Sigmoid colon (tissue), 4 donors: ENCODE measurements at regions not wholly inside any gene's neighbourhood (a gene's known extent, or its start where the extent isn't known, plus 50 kb on each side); places are given as distances from the start of the nearest gene placed in this dataset.

Experiments used
- CTCF ChIP-seq, 4 experiments: fragments of 450-650 bp in 3 of 4; fragments of 200-600 bp in 1 of 4; IDR thresholded peaks; one replicate each; pipeline ENCODE4 v1.5.1; 2016 to 2019; ENCODE audit warnings: antibody characterized with exemption in 4 of 4, mild to moderate bottlenecking in 3 of 4, moderate library complexity in 2 of 4
- EP300 ChIP-seq, 4 donors: sonication (generic); formaldehyde crosslinking; IDR thresholded peaks; one replicate each; pipeline ENCODE4 v1.6.1; 2017; ENCODE audit warnings: antibody characterized with exemption in 4 of 4
- POLR2A ChIP-seq, 2 donors: fragments of 450-650 bp; IDR thresholded peaks; one replicate each; pipeline ENCODE4 v1.6.1; 2016; ENCODE audit warnings: antibody characterized with exemption in 2 of 2, mild to moderate bottlenecking in 2 of 2, moderate library complexity in 2 of 2
- POLR2AphosphoS5 ChIP-seq, 4 donors: sonication (generic); formaldehyde crosslinking; IDR thresholded peaks; one replicate each; pipeline ENCODE4 v1.6.1; 2017; ENCODE audit warnings: antibody characterized with exemption in 4 of 4

DNA sequence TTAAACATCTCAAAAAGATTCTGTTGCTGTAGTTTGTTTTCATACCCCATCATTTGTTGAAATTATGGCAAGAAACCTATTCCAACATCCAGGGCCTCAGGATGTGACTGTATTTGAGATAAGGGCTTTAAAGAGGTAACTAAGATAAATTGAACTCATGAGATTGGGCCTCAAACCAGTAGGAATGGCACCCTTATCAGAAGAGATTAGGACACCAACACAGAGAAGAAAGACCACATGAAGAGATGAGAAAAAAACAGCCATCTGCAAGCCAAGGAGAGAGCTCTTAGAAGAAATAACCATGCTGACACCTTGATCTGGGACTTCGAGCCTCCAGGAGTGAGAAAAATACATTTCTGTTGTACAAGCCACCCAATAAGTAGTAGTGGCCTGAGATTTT, 157.7 kb downstream of the CGGBP1 start:
- TF ChIP-seq EP300 (IDR thresholded peaks at IDR 0.05) (no peak), CTCF (IDR thresholded peaks at IDR 0.05) (no peak), POLR2A (IDR thresholded peaks at IDR 0.05) (no peak), POLR2AphosphoS5 (IDR thresholded peaks at IDR 0.05) (no peak)
